GM18870 (cell line): ENCODE measurements at regions not wholly inside any gene's neighbourhood (a gene's known extent, or its start where the extent isn't known, plus 50 kb on each side); places are given as distances from the start of the nearest gene placed in this dataset.

Experiments
- ATAC-seq: cut with Tn5 transposase; IDR thresholded peaks from one replicate; pipeline ENCODE4 v1.9.1; 2021; ENCODE audit warnings: moderate library complexity; ENCODE audit not compliant: unreplicated experiment

GRCh38 chr7:156002362-156003066 lies 190.3 kb upstream of the SHH start:
- no peak for ATAC-seq

- ATAC-seq: no peak
These were observed 189.4 kb upstream of the SHH start for GRCh38 chr7:156001496-156002260.

DNA sequence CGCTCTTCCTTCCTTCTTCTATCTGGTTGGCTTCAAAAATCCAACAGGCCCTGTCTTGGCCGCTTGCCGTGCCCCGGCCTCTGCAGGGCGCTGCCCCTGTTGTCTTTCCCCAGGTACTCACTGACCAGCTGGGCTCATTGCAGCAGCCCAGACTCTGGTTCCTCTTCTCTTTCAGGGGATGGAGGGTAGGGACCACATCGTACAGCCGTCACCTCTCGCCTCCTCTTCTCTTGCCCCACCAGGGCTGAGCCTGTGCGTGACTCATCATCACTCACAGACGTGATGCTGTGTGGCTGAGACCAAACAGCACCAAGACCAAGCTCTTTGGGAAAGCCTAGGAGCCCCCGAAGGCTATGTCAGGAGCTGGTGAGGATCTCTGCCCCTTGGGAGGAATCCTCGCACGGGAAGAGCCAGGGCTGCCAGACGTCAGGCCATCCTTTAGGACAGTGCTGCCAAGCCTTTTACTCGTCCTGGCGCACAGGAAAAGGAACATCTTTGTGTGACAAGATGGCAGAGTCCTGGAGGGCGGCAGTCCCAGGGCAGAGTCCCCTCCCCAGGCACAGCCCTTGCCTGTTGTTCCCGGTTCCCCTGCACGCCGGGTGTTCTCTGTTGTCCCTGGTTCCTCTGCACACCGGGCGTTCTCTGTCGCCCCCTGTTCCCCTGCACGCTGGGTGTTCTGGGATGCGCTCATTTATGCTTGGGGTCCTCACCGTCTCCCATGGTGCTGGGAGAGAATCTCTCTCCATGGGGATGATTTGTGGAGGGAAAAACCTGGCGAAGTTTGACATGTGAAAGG lies 188.5 kb upstream of the SHH start:
- ATAC-seq: no peak

GRCh38 chr7:155999631-156000489 lies 187.6 kb upstream of the SHH start:
- no peak for ATAC-seq

DNA sequence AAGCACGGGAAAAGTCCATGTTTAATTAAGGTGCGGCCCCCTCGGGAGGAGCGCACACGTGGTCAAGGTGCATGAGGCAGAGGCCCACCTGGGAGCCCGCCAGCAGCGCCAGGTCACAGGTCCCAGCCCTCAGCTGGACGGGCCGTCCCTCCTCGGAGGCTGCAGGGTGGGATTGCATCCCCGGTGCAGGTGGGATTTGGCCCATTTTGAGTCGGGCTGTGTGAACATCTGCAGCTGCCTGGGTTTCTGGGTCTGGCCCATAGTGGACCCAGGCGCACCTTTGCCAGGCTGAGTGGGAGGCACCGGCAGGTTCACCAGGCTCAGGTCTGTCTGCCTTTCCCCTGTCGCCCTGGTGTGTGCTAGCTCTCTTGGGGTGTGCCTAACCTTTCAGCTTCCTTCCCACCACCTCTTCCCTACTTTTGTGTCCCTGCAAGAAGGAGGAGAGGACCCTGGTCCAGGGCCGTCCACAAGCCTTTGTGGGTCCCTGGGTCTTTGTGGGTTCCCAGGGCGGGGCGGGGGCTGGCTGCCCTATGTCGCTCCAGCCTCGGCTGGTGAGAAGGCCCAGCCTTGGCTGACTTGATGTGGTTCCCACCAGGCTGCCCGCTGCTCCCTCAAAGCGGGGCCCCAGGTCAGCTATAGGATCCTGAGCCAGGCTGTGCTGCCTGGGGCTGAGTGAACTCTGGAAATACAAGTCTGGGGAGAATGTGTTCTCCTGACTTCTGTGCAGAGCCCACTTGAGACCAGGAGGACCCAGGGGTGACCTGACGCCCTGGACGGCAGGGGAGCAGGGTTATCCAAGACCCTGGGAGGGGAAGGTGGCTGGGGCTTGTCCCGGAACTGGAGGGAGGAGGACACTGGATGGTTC lies 186.7 kb upstream of the SHH start:
- no peak for ATAC-seq

DNA sequence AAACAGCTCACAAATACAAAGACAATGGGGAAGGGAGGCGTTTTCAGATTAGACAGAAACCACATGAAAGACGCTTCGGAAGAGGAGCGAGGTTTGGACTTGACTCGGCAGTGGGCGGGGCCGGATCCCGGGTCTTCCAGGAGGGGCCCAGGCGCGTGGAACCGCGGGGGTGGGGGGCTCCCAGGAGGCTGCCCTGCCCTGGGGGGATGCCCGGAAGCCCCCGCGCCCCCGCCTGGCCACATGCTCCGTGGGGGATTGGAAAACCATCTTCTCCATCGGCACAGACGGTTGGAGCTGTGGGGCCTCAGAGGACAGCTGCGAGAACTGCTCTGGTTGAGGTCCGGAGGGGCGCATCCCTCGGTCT lies 186.0 kb upstream of the SHH start:
- no peak for ATAC-seq

DNA sequence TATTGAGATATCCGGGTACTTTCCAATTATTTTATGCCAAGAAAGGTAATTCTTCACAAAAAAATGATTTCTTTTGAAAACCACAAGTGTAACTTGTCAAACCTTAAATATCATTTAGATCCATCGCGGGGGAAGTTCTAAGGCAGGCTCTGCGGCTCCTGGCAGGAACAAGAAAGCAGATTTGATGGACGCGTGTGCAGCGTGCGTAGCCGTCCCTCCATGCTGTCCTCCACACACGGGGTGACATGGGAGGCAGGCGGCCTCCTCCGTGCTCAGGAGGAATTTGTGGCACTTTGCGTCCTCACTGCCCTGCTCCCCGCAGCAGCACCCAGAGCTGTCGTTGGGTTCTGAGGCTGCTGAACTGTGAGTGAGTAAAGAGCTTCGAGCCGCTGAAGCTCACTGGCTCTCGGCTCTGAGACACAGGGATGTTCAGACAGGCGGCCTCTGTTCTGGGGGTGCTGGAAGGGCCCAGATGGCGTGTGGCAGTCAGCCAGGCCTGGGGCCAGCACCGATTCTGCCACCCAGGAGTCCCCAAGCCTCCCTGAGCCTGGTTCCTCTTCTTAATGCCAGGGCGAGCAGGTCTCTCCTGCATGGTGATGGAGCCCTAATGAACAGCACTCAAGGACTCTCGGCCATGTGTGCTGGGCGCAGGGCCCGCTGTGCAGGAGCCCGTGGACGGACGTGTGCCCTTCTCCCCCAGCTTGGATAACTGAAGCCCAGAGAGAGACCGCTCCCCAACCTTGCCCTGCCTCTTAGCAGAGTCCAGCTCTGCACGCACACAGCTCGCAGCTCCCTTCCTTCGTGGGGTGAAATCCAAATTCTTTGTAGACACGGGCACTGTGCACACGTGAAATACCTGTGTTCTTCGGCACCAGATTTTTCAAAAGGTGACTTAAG lies 185.4 kb upstream of the SHH start:
- no peak for ATAC-seq

GRCh38 chr7:155996718-155997280 lies 184.5 kb upstream of the SHH start:
- ATAC-seq: no peak

DNA sequence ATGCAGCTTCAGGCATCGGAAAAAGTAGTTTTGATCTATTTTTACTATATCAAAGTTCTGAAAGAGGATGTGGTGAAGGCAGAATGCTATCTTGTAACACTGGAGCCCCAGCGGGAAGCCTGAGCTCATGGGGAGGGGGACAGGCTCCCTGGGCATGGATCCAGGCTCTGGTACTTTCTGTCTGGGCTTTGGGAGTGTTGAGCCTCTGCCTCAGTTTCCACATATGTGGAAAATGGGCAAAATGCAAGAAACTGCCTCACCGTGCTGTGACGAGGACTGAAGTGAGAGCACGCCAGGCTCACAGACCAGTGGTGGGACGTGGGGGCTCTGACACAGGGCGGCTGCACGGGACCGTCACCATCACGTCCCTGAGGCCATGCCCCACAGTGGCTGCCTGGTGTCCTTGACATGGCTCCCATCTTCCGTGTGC lies 182.9 kb upstream of the SHH start:
- ATAC-seq: peak; percentile 47

- no peak for ATAC-seq
These were observed 182.1 kb upstream of the SHH start for GRCh38 chr7:155994279-155994811.

DNA sequence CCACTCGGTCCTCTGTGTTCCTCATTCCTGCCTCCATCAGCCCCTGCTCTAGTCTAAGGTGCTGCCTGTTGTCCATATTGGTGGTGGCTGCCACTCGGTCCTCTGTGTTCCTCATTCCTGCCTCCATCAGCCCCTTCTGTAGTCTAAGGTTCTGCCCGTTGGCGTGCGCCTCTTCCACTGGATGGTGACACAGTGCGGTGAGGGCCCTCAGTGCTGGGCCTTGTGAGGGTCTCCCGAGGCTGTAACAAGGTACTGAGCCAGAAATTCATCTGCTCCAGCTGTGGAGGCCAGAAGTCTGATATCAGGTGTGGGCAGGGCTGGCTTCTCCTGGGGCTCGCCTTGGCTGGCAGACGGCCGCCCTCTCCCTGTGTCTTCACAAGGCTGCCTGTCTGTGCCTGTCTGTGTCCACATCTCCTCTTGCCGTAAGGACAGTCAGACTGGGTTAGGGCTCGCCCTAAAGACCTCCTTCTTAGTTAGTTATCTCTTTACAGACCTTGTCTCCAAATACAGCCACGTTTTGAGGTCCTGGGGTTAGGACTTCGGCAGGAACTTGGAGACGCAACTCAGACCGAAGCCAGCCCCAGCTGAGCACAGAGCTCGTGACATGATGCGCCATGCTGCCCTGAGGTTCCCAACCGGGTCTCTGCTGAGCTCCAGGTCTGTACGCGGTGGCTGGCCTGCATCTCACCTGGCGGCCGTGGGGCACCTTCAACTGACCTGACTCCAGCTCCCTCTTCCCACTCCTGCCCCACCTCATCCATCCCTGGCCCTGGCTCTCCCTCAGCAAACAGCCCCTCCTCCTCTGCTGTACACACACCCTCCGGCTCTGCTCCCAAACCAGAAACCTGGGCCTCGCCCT lies 181.4 kb upstream of the SHH start:
- ATAC-seq: no peak

GRCh38 chr7:155992974-155993373 lies 180.7 kb upstream of the SHH start:
- no peak for ATAC-seq

DNA sequence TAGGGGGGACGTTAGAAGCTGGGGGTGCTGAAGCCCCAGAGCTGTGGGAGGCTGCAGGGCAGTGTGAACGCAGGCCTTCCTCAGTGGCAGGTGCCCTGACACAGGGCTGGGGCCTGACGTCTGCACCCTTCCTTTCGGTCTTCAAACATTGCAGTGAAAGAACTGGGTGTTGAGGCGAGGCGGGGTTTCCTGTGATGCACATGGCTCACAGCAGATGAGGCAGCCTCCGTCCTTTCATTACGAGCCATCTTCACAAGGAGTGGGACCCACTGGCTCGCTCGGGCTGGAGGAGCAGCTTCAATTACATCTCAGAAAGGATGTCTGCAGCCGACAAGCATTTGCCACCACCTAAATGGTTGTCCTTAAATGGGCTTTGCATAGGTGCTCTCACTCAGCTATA lies 180.3 kb upstream of the SHH start:
- ATAC-seq: no peak

DNA sequence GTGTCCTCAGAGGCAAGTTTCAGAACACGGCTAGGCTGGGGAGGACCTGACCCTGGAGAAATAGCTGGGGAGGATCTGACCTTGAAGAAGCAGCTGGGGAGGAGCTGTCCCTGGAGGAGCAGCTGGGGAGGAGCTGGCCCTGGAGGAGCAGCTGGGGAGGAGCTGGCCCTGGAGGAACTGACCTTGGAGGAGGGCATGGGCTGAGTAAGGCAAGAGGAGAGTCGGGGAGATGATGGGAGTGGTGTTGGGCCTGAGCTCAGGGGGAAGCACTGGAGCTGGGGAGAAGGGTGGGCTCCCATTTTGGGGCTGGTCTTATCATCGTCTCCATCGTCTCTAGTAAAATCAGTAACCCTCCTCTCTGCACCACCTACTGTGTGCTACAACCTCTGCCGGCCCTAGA lies 179.8 kb upstream of the SHH start:
- no peak for ATAC-seq

DNA sequence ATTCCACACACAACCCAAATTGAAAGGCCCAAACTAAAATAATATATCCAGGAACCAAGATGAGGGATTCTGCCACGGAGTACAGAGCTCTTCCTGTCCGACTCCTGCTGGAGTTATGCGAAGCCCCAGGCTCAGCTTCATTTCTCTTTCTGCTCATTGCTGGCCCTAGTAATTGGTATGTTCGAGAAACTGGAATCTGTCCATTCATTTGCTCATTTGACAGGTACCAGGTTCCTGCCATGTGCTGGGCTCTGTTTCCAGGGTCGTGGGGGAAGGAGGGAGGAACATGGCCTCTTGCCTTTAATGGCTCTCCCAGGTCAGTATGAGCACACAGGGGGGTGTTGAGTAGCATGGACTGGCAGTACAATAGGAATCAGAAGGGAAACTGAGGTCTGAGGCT lies 179.2 kb upstream of the SHH start:
- no peak for ATAC-seq

- no peak for ATAC-seq
These were observed 176.2 kb upstream of the SHH start for GRCh38 chr7:155988416-155988815.

GRCh38 chr7:155987681-155988235 lies 175.5 kb upstream of the SHH start:
- ATAC-seq: no peak
